Type B pancreatic cell (in vitro differentiated cells): ENCODE measurements at regions not wholly inside any gene's neighbourhood (a gene's known extent, or its start where the extent isn't known, plus 50 kb on each side); places are given as distances from the start of the nearest gene placed in this dataset.

Source experiments
- DNase-seq: peaks from one replicate; pipeline ENCODE4 v3.0.0; 2021; ENCODE audit warnings: mixed read lengths; ENCODE audit not compliant: unreplicated experiment; ENCODE audit errors: extremely low spot score
- H3K27ac Mint-ChIP-seq: 2 replicates; pipeline ENCODE4 v1.8.0; 2021; ENCODE audit warnings: mild to moderate bottlenecking, mixed read lengths
- H3K27me3 Mint-ChIP-seq: 2 replicates; pipeline ENCODE4 v1.8.0; 2021; ENCODE audit warnings: mixed read lengths
- H3K36me3 Mint-ChIP-seq: 2 replicates; pipeline ENCODE4 v1.8.0; 2021; ENCODE audit warnings: mixed read lengths
- H3K4me1 Mint-ChIP-seq: one replicate; pipeline ENCODE4 v1.8.0; 2021; ENCODE audit warnings: mixed read lengths; ENCODE audit not compliant: unreplicated experiment
- H3K4me3 Mint-ChIP-seq: 2 replicates; pipeline ENCODE4 v1.8.0; 2021; ENCODE audit warnings: mild to moderate bottlenecking, mixed read lengths
- H3K9me3 Mint-ChIP-seq: 2 replicates; pipeline ENCODE4 v1.8.0; 2021; ENCODE audit warnings: mixed read lengths
- CTCF ChIP-seq: fragments of 200-600 bp; sonication (generic); conservative IDR thresholded peaks from 2 replicates; pipeline ENCODE4 v1.5.0; 2021; ENCODE audit warnings: antibody characterized with exemption, mild to moderate bottlenecking

- peaks cover 4% of the 10 kb centered on the region for H3K4me1 Mint-ChIP-seq
- no peak overlapping the region for H3K27ac Mint-ChIP-seq
- H3K36me3 Mint-ChIP-seq, result no peaks in the 10 kb centered on the region
- H3K27me3 Mint-ChIP-seq, result peaks cover 6% of the 10 kb centered on the region
- DNase-seq, result no peak
- no peak for TF ChIP-seq CTCF
- no peaks in the 10 kb centered on the region for H3K9me3 Mint-ChIP-seq
- H3K4me3 Mint-ChIP-seq, result no peak overlapping the region
Observed at GRCh38 chr15:27702581-27702980, 396.5 kb downstream of the OCA2 start.

GRCh38 chr15:27701956-27702355, 397.2 kb downstream of the OCA2 start:
- H3K27ac Mint-ChIP-seq, result no peak overlapping the region
- H3K4me3 Mint-ChIP-seq, result no peak overlapping the region

GRCh38 chr15:27701014-27701413, 398.1 kb downstream of the OCA2 start:
- Mint-ChIP-seq H3K4me1 (peaks cover 4% of the 10 kb centered on the region), H3K27me3 (peaks cover 6% of the 10 kb centered on the region), H3K27ac (no peak overlapping the region), H3K36me3 (no peaks in the 10 kb centered on the region), H3K4me3 (no peak overlapping the region), H3K9me3 (no peaks in the 10 kb centered on the region)
- no peak for DNase-seq
- TF ChIP-seq CTCF, result no peak

More at GRCh38 chr15:27701956-27702355, 397.2 kb downstream of the OCA2 start:
- H3K36me3 Mint-ChIP-seq, result no peaks in the 10 kb centered on the region
- DNase-seq, result no peak
- TF ChIP-seq CTCF, result no peak
- no peaks in the 10 kb centered on the region for H3K9me3 Mint-ChIP-seq
- H3K4me1 Mint-ChIP-seq, result peaks cover 4% of the 10 kb centered on the region
- H3K27me3 Mint-ChIP-seq, result peaks cover 6% of the 10 kb centered on the region

GRCh38 chr15:27699699-27700098, 399.4 kb downstream of the OCA2 start:
- Mint-ChIP-seq H3K27me3 (peaks cover 3% of the 10 kb centered on the region), H3K4me1 (no peaks in the 10 kb centered on the region), H3K9me3 (no peaks in the 10 kb centered on the region), H3K4me3 (no peak overlapping the region), H3K36me3 (no peaks in the 10 kb centered on the region), H3K27ac (no peak overlapping the region)
- no peak for DNase-seq
- TF ChIP-seq CTCF, result no peak

- no peak overlapping the region for H3K4me3 Mint-ChIP-seq
- H3K27me3 Mint-ChIP-seq, result no peaks in the 10 kb centered on the region
- no peaks in the 10 kb centered on the region for H3K9me3 Mint-ChIP-seq
- DNase-seq, result no peak
- H3K27ac Mint-ChIP-seq, result no peak overlapping the region
- TF ChIP-seq CTCF, result no peak
- H3K4me1 Mint-ChIP-seq, result no peaks in the 10 kb centered on the region
- no peaks in the 10 kb centered on the region for H3K36me3 Mint-ChIP-seq
Observed at GRCh38 chr15:27696530-27696929, 402.6 kb downstream of the OCA2 start.

GRCh38 chr15:27695726-27696125, 403.4 kb downstream of the OCA2 start:
- Mint-ChIP-seq H3K27ac (no peak overlapping the region), H3K27me3 (no peaks in the 10 kb centered on the region), H3K9me3 (no peaks in the 10 kb centered on the region), H3K4me3 (no peak overlapping the region), H3K36me3 (no peaks in the 10 kb centered on the region), H3K4me1 (no peaks in the 10 kb centered on the region)
- TF ChIP-seq CTCF, result no peak
- DNase-seq, result no peak
